ENCODE measurements at regions not wholly inside any gene's neighbourhood (a gene's known extent, or its start where the extent isn't known, plus 50 kb on each side); places are given as distances from the start of the nearest gene placed in this dataset.

GRCh38 chr2:16304876-16305590 is 360.6 kb downstream of the CYRIA start:
- in situ Hi-C loops (cut with HindIII; ENCODE audit: low sequenced_read_pairs), result no loop called here

- in situ Hi-C loops (cut with HindIII; ENCODE audit: low sequenced_read_pairs), result no loop called here
These were observed 361.9 kb downstream of the CYRIA start for GRCh38 chr2:16303761-16304160.

- in situ Hi-C loops (cut with HindIII; ENCODE audit: low sequenced_read_pairs), result no loop called here
These were observed 362.4 kb downstream of the CYRIA start for GRCh38 chr2:16303273-16303577.

- in situ Hi-C loops (cut with HindIII; ENCODE audit: low sequenced_read_pairs), result no loop called here
These were observed 362.3 kb downstream of the MYCN start for GRCh38 chr2:16302431-16303272.

GRCh38 chr2:16301961-16302360 is 361.6 kb downstream of the MYCN start:
- in situ Hi-C loops (cut with HindIII; ENCODE audit: low sequenced_read_pairs), result no loop called here

- in situ Hi-C loops (cut with HindIII; ENCODE audit: low sequenced_read_pairs), result no loop called here
These were observed 358.5 kb downstream of the MYCN start for GRCh38 chr2:16298866-16299265.

GRCh38 chr2:16296331-16297250 is 356.2 kb downstream of the MYCN start:
- in situ Hi-C loops (cut with HindIII; ENCODE audit: low sequenced_read_pairs), result no loop called here

GRCh38 chr2:16296038-16296290 is 355.6 kb downstream of the MYCN start:
- in situ Hi-C loops (cut with HindIII; ENCODE audit: low sequenced_read_pairs), result no loop called here

- in situ Hi-C loops (cut with HindIII; ENCODE audit: low sequenced_read_pairs), result no loop called here
These were observed 354.4 kb downstream of the MYCN start for GRCh38 chr2:16294791-16295190.

- in situ Hi-C loops (cut with HindIII; ENCODE audit: low sequenced_read_pairs), result no loop called here
These were observed 353.5 kb downstream of the MYCN start for GRCh38 chr2:16293871-16294270.

GRCh38 chr2:16293398-16293797 is 353.0 kb downstream of the MYCN start:
- in situ Hi-C loops (cut with HindIII; ENCODE audit: low sequenced_read_pairs), result no loop called here

GRCh38 chr2:16291731-16292550 is 351.6 kb downstream of the MYCN start:
- in situ Hi-C loops (cut with HindIII; ENCODE audit: low sequenced_read_pairs), result no loop called here

- in situ Hi-C loops (cut with HindIII; ENCODE audit: low sequenced_read_pairs), result no loop called here
These were observed 350.9 kb downstream of the MYCN start for GRCh38 chr2:16291226-16291625.

GRCh38 chr2:16290311-16291020 is 350.1 kb downstream of the MYCN start:
- in situ Hi-C loops (cut with HindIII; ENCODE audit: low sequenced_read_pairs), result no loop called here

GRCh38 chr2:16288371-16289112 is 348.2 kb downstream of the MYCN start:
- in situ Hi-C loops (cut with HindIII; ENCODE audit: low sequenced_read_pairs), result no loop called here

- in situ Hi-C loops (cut with HindIII; ENCODE audit: low sequenced_read_pairs), result no loop called here
These were observed 347.5 kb downstream of the MYCN start for GRCh38 chr2:16287831-16288230.

- in situ Hi-C loops (cut with HindIII; ENCODE audit: low sequenced_read_pairs), result no loop called here
These were observed 346.9 kb downstream of the MYCN start for GRCh38 chr2:16287281-16287680.

- in situ Hi-C loops (cut with HindIII; ENCODE audit: low sequenced_read_pairs), result no loop called here
These were observed 345.6 kb downstream of the MYCN start for GRCh38 chr2:16285813-16286510.

Data from DLD1 (cell line).